ENCODE measurements at regions not wholly inside any gene's neighbourhood (a gene's known extent, or its start where the extent isn't known, plus 50 kb on each side); places are given as distances from the start of the nearest gene placed in this dataset.

- H3K27ac ChIP-seq: no peak overlapping the region
- TF ChIP-seq ZFX (IDR thresholded peaks at IDR 0.05) (no peak), CTCF (conservative IDR thresholded peaks at IDR 0.05) (no peak)
These were observed 154.6 kb downstream of the SEC14L1 start for GRCh38 chr17:77295241-77295853.

- TF ChIP-seq CTCF (conservative IDR thresholded peaks at IDR 0.05) (no peak), ZFX (IDR thresholded peaks at IDR 0.05) (no peak)
These were observed 156.1 kb downstream of the SEC14L1 start for GRCh38 chr17:77296769-77297409.

GRCh38 chr17:77297693-77298666, 157.2 kb downstream of the SEC14L1 start:
- H3K27ac ChIP-seq: no peak overlapping the region
- TF ChIP-seq CTCF (conservative IDR thresholded peaks at IDR 0.05) (no peak), ZFX (IDR thresholded peaks at IDR 0.05) (no peak)

More at GRCh38 chr17:77296769-77297409, 156.1 kb downstream of the SEC14L1 start:
- no peak overlapping the region for H3K27ac ChIP-seq

GRCh38 chr17:77298811-77299210, 158.0 kb downstream of the SEC14L1 start:
- TF ChIP-seq CTCF (conservative IDR thresholded peaks at IDR 0.05) (no peak), ZFX (IDR thresholded peaks at IDR 0.05) (no peak)
- no peak overlapping the region for H3K27ac ChIP-seq

GRCh38 chr17:77299256-77300015, 158.7 kb downstream of the SEC14L1 start:
- TF ChIP-seq ZFX (IDR thresholded peaks at IDR 0.05) (no peak), CTCF (conservative IDR thresholded peaks at IDR 0.05) (no peak)
- H3K27ac ChIP-seq: no peak overlapping the region

GRCh38 chr17:77300016-77300686, 159.4 kb downstream of the SEC14L1 start:
- TF ChIP-seq CTCF (conservative IDR thresholded peaks at IDR 0.05): no peak
- TF ChIP-seq ZFX (IDR thresholded peaks at IDR 0.05): no peak
- H3K27ac ChIP-seq: no peak overlapping the region

Measured in C4-2B (cell line).